Ovary (tissue), 7 donors: ENCODE measurements at regions not wholly inside any gene's neighbourhood (a gene's known extent, or its start where the extent isn't known, plus 50 kb on each side); places are given as distances from the start of the nearest gene placed in this dataset.

Experiments
- DNase-seq, 5 donors: peaks; one replicate each; pipeline ENCODE4 v3.0.0-alpha.2; 2019 to 2020
- H3K27ac ChIP-seq, 2 donors: fragments of 200-600 bp; one replicate each; pipeline versions ENCODE4 v1.5.1 to v1.8.0; 2019 to 2022
- H3K27me3 ChIP-seq: fragments of 200-600 bp; one replicate; pipeline ENCODE4 v1.8.0; 2022
- H3K36me3 ChIP-seq: fragments of 200-600 bp; sonication (generic); one replicate; pipeline ENCODE4 v1.5.1; 2019
- H3K4me1 ChIP-seq: one replicate; pipeline ENCODE4 v1.8.1; 2013; ENCODE audit warnings: mild to moderate bottlenecking, moderate library complexity; ENCODE audit not compliant: insufficient read depth
- H3K4me3 ChIP-seq: fragments of 200-600 bp; sonication (generic); one replicate; pipeline ENCODE4 v1.5.1; 2017
- H3K9me3 ChIP-seq, 2 donors: fragments of 200-600 bp in 1 of 2; sonication (generic) in 1 of 2; one replicate each; pipeline versions ENCODE4 v1.5.1 to v1.8.1; 2013 to 2019; ENCODE audit warnings: mild to moderate bottlenecking in 1 of 2, moderate library complexity in 1 of 2
- CTCF ChIP-seq, 3 donors: fragments of 450-650 bp in 2 of 3; fragments of 200-600 bp in 1 of 3; IDR thresholded peaks; one replicate each; pipeline versions ENCODE4 v1.5.1 to v1.8.0; 2016 to 2022; ENCODE audit warnings: antibody characterized with exemption in 3 of 3, mild to moderate bottlenecking in 1 of 3
- EP300 ChIP-seq: sonication (generic); formaldehyde crosslinking; IDR thresholded peaks from one replicate; pipeline ENCODE4 v1.6.1; 2017; ENCODE audit warnings: antibody characterized with exemption
- POLR2A ChIP-seq: fragments of 450-650 bp; IDR thresholded peaks from one replicate; pipeline ENCODE4 v1.6.1; 2017; ENCODE audit warnings: antibody characterized with exemption, mild to moderate bottlenecking, moderate library complexity
- WGBS, 3 donors: extraction: QIAGEN DNeasy Blood & Tissue Kit in 1 of 3; methylation state at CpG; one replicate each; pipeline versions ENCODE4 v1.1.5 to v1.1.7; 2013 to 2017; 5-methylcytosine and 5-hydroxymethylcytosine counted together
- intact Hi-C, 4 donors: fragments of 100-400 bp; cut with DNase I; formaldehyde crosslinking; loops; one replicate each; pipeline versions ENCODE4 v1.11.0 to v1.15.1; 2022 to 2023
- donor health status: DM: no; HTN: no; CAD: no; lungs with moderate emphysema.
- donor health status: DM: no; HTN: no; CAD: no.
- donor health status: Bipolar disorder and iron deficiency.
- donor health status: DM: no; HTN: no; CAD: no.
- donor health status: DM: yes; HTN: yes; CAD: no.

- Histone ChIP-seq H3K27me3 (no peaks in the 10 kb centered on the region), H3K4me1 (no peaks in the 10 kb centered on the region), H3K36me3 (no peaks in the 10 kb centered on the region), H3K4me3 (no peak overlapping the region), H3K9me3 (no peaks in the 10 kb centered on the region), H3K27ac (no peak overlapping the region)
- intact Hi-C loops = no loop called here
- WGBS, 3 donors = 88 to 90% (median 90%) methylated on average over 10 of the region's 10 CpGs
- TF ChIP-seq POLR2A (no peak), CTCF (IDR thresholded peaks at IDR 0.05) (no peak), EP300 (no peak)
- DNase-seq = no peak
Measured at GRCh38 chr5:108619815-108620214, 127.9 kb upstream of the FER start.

GRCh38 chr5:108617467-108618435 is 129.9 kb upstream of the FER start:
- Histone ChIP-seq H3K4me1 (no peaks in the 10 kb centered on the region), H3K4me3 (no peak overlapping the region), H3K36me3 (no peaks in the 10 kb centered on the region), H3K9me3 (no peaks in the 10 kb centered on the region), H3K27me3 (no peaks in the 10 kb centered on the region), H3K27ac (no peak overlapping the region)
- 72 to 76% (median 75%) methylated on average over 8 of the region's 8 CpGs for WGBS, 3 donors
- TF ChIP-seq POLR2A = no peak
- TF ChIP-seq CTCF (IDR thresholded peaks at IDR 0.05) = no peak
- no peak for TF ChIP-seq EP300
- intact Hi-C loops = no loop called here
- no peak for DNase-seq

- H3K36me3 ChIP-seq = no peaks in the 10 kb centered on the region
- H3K27ac ChIP-seq = no peak overlapping the region
- intact Hi-C loops = no loop called here
- DNase-seq = no peak
- TF ChIP-seq CTCF (IDR thresholded peaks at IDR 0.05) = no peak
- no peak for TF ChIP-seq POLR2A
- H3K4me1 ChIP-seq = no peaks in the 10 kb centered on the region
- H3K4me3 ChIP-seq = no peak overlapping the region
- no peaks in the 10 kb centered on the region for H3K9me3 ChIP-seq
- WGBS, 3 donors = 65 to 78% (median 76%) methylated on average over 2 of the region's 2 CpGs
- H3K27me3 ChIP-seq = no peaks in the 10 kb centered on the region
Measured at GRCh38 chr5:108615216-108615615, 132.5 kb upstream of the FER start.

GRCh38 chr5:108607421-108607820 is 140.3 kb upstream of the FER start:
- TF ChIP-seq POLR2A = no peak
- no peak for TF ChIP-seq CTCF (IDR thresholded peaks at IDR 0.05)
- no peak for TF ChIP-seq EP300
- Histone ChIP-seq H3K36me3 (no peaks in the 10 kb centered on the region), H3K27ac (no peak overlapping the region), H3K27me3 (no peaks in the 10 kb centered on the region), H3K9me3 (no peaks in the 10 kb centered on the region), H3K4me1 (no peaks in the 10 kb centered on the region), H3K4me3 (no peak overlapping the region)
- WGBS, 3 donors = 85 to 91% (median 87%) methylated on average over 1 of the region's 1 CpG
- DNase-seq = no peak
- intact Hi-C loops = no loop called here
